Right lobe of liver (tissue), 6 donors: ENCODE measurements at regions not wholly inside any gene's neighbourhood (a gene's known extent, or its start where the extent isn't known, plus 50 kb on each side); places are given as distances from the start of the nearest gene placed in this dataset.

Experiments
- ATAC-seq, 4 donors: fragments of 200-7000 bp; cut with Tn5 transposase; one replicate each; pipeline ENCODE4 v1.9.1; 2020; ENCODE audit warnings: mild to moderate bottlenecking in 4 of 4, moderate library complexity in 4 of 4
- DNase-seq, 3 donors: peaks; one replicate each; pipeline ENCODE4 v3.0.0-alpha.2; 2020
- H3K27ac ChIP-seq, 3 donors: fragments of 200-600 bp; one replicate each; pipeline ENCODE4 v1.8.0; 2022
- H3K27me3 ChIP-seq, 2 donors: fragments of 200-600 bp; one replicate each; pipeline ENCODE4 v1.8.0; 2022
- H3K36me3 ChIP-seq, 4 donors: fragments of 200-600 bp; sonication (generic) in 1 of 4; one replicate each; pipeline versions ENCODE4 v1.5.1 to v1.8.0; 2017 to 2022; ENCODE audit warnings: control low read depth in 1 of 4
- H3K4me1 ChIP-seq, 4 donors: fragments of 200-600 bp; sonication (generic) in 1 of 4; one replicate each; pipeline versions ENCODE4 v1.5.1 to v1.8.0; 2017 to 2022; ENCODE audit warnings: control low read depth in 1 of 4
- H3K4me3 ChIP-seq, 3 donors: fragments of 200-600 bp; one replicate each; pipeline ENCODE4 v1.8.0; 2022
- H3K9me3 ChIP-seq, 4 donors: fragments of 200-600 bp; sonication (generic) in 1 of 4; one replicate each; pipeline versions ENCODE4 v1.5.1 to v1.8.0; 2017 to 2022; ENCODE audit warnings: control low read depth in 1 of 4
- CTCF ChIP-seq, 4 donors: fragments of 200-600 bp in 3 of 4; fragments of 450-650 bp in 1 of 4; IDR thresholded peaks; one replicate each; pipeline versions ENCODE4 v1.5.1 to v1.8.0; 2016 to 2022; ENCODE audit warnings: antibody characterized with exemption in 4 of 4, mild to moderate bottlenecking in 2 of 4
- POLR2A ChIP-seq: fragments of 450-650 bp; IDR thresholded peaks from one replicate; pipeline ENCODE4 v1.6.1; 2017; ENCODE audit warnings: antibody characterized with exemption, mild to moderate bottlenecking
- WGBS: methylation state at CpG from one replicate; pipeline ENCODE4 v1.1.6; 2018; ENCODE audit warnings: low coverage, low lambda C conversion rate; ENCODE audit not compliant: insufficient coverage; ENCODE audit errors: missing lambda C conversion rate; 5-methylcytosine and 5-hydroxymethylcytosine counted together
- intact Hi-C, 2 donors: fragments of 100-400 bp; cut with DNase I; formaldehyde crosslinking; loops; one replicate each; pipeline versions ENCODE4 v1.11.2 to v1.14.1; 2022
- small RNA-seq, 2 experiments: library from RNA; depleted of rRNA; stranded (forward); fragments of <200 nt; gene quantifications; one replicate each; pipeline ENCODE3, GENCODE V24; 2016
- donor health status: DM: no; HTN: yes; CAD: no.
- donor health status: DM: no; HTN: no; CAD: no.
- donor health status: DM: no; HTN: no; CAD: no.
- donor health status: DM: no; HTN: yes; CAD: no.
- donor health status: DM: no; HTN: yes; CAD: no.

DNA sequence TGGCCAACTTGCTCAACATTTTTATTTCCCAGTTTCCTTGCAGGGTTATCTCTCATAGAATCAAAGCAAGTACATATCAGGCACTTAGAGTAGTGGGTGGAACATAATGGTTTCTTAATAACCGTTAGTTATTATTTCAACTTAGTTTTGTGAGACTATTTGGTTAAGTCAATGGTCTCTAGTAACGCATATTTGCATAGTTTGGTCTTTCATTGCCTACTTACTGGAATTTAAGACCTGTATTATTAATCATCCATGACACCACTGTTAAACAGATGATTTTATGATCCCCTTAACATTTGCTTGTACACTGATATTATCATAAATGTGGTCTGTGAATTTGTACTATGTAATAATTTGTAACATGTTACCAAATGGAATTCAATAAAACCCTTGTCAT, 70.9 kb upstream of the SMIM31 start:
- H3K4me1 ChIP-seq: no peaks in the 10 kb centered on the region
- 46% methylated on average over 2 of the region's 2 CpGs for WGBS
- ATAC-seq (no peak), DNase-seq (no peak)
- TF ChIP-seq CTCF (IDR thresholded peaks at IDR 0.05): no peak
- TF ChIP-seq POLR2A: no peak
- intact Hi-C loops: no loop called here
- H3K27me3 ChIP-seq: no peaks in the 10 kb centered on the region
- H3K9me3 ChIP-seq: no peaks in the 10 kb centered on the region
- H3K36me3 ChIP-seq: no peaks in the 10 kb centered on the region
- H3K4me3 ChIP-seq: no peak overlapping the region
- no peak overlapping the region for H3K27ac ChIP-seq

DNA sequence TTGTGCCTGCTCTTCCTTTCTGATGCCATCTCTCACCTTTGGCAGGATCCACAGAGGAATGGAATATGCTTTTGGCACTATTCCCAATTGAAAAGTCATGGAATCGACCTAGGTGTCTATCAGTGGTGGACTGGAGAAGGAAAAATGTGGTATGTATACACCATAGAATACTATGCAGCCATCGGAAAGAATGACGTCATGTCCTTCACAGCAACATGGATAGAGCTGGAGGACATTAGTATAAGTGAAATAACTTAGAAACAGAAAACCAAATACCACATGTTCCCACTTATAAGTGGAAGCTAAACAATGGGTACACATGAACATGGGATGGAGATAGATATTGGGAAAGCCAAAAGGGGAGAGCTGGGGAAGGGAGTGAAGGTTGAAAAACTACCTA, 58.3 kb upstream of the SMIM31 start:
- Histone ChIP-seq H3K36me3 (no peaks in the 10 kb centered on the region), H3K27ac (no peak overlapping the region), H3K4me1 (no peaks in the 10 kb centered on the region), H3K27me3 (no peaks in the 10 kb centered on the region), H3K4me3 (no peak overlapping the region), H3K9me3 (no peaks in the 10 kb centered on the region)
- no peak for ATAC-seq
- no peak for TF ChIP-seq POLR2A
- no peak for TF ChIP-seq CTCF (IDR thresholded peaks at IDR 0.05)
- no peak for DNase-seq
- intact Hi-C loops: no loop called here
- 51% methylated on average over 3 of the region's 3 CpGs for WGBS

DNA sequence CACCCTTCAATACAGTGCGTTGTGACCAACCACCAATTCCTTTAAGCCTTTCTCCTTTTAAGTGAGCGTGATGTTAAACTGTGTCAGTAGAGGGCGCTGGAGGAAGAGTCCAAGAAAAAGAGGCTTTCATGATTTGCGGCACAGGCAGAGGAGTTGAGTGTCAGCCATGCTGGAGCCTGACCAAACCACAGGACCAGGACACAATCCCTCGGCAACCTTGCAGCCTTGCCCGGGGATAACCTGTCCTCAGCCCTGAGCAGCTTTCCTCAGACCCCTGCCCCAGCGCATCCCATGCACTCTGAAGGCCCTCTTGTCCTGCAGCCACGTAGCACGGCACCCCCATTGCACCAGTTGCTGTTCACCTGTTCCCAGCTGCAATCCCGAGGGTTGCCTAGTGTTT, 53.5 kb upstream of the SMIM31 start:
- DNase-seq (no peak), ATAC-seq (no peak)
- TF ChIP-seq CTCF (IDR thresholded peaks at IDR 0.05) (no peak), POLR2A (no peak)
- intact Hi-C loops: no loop called here
- H3K27ac ChIP-seq: no peak overlapping the region
- no peaks in the 10 kb centered on the region for H3K27me3 ChIP-seq
- no peak overlapping the region for H3K4me3 ChIP-seq
- WGBS: 51% methylated on average over 10 of the region's 10 CpGs
- H3K4me1 ChIP-seq: no peaks in the 10 kb centered on the region
- no peaks in the 10 kb centered on the region for H3K9me3 ChIP-seq
- H3K36me3 ChIP-seq: no peaks in the 10 kb centered on the region

DNA sequence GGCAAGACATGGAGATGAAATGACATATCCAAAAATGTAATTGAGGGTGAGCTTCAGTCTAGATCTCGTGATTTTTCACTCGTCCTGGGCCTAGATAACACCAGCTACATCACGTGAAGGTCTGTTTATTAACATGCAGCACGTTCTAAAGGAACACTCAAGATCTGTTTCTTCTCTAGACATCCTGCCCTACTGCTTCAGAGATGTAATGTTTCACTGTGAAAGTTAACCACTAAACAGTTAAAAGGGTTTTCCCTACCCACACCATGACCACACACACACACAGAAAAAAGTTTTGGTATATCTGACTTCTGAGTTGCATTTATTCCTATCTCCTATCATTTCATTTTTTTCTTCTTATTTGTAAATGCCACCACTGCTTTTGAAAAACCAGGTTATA, 52.3 kb upstream of the SMIM31 start:
- Histone ChIP-seq H3K27me3 (no peaks in the 10 kb centered on the region), H3K36me3 (no peaks in the 10 kb centered on the region), H3K9me3 (no peaks in the 10 kb centered on the region), H3K27ac (no peak overlapping the region), H3K4me1 (no peaks in the 10 kb centered on the region), H3K4me3 (no peak overlapping the region)
- ATAC-seq (no peak), DNase-seq (no peak)
- TF ChIP-seq CTCF (IDR thresholded peaks at IDR 0.05) (no peak), POLR2A (no peak)
- intact Hi-C loops: no loop called here
- WGBS: 34% methylated on average over 4 of the region's 4 CpGs

Small RNAs in the stretch of these regions (small RNA-seq; reads per million reads assigned to genes)
- gene AC074198.2: 0 reads per million in 2 experiments
- gene RNU6-284P: 0 reads per million in 2 experiments
